Endothelial cell of umbilical vein (primary cell): ENCODE measurements at regions not wholly inside any gene's neighbourhood (a gene's known extent, or its start where the extent isn't known, plus 50 kb on each side); places are given as distances from the start of the nearest gene placed in this dataset.

Source experiments
- CTCF ChIP-seq, 2 donors: IDR thresholded peaks; 1 replicate in 1 of 2; 2 replicates in 1 of 2; pipeline ENCODE4 v1.5.1; 2011; ENCODE audit warnings: low read length in 2 of 2, mild to moderate bottlenecking in 2 of 2, moderate library complexity in 2 of 2, control low read depth in 1 of 2, inconsistent platforms in 1 of 2, low read depth in 1 of 2; ENCODE audit not compliant: insufficient read depth in 1 of 2; ENCODE audit errors: extremely low read depth in 1 of 2
- POLR2AphosphoS5 ChIP-seq: IDR thresholded peaks from 2 replicates; pipeline ENCODE4 v1.6.1; 2012; ENCODE audit warnings: low read depth, mild to moderate bottlenecking, control low read depth, low read length, moderate library complexity; ENCODE audit not compliant: insufficient read depth

- no peak for TF ChIP-seq CTCF (IDR thresholded peaks at IDR 0.05; ENCODE audit: extremely low read depth in 1 of 2, insufficient read depth in 1 of 2, low read depth in 1 of 2, low read length in 2 of 2)
- TF ChIP-seq POLR2AphosphoS5 = no peak
Observed at GRCh38 chr1:175872588-175872987, 129.2 kb upstream of the TNR start.
